ENCODE measurements at regions not wholly inside any gene's neighbourhood (a gene's known extent, or its start where the extent isn't known, plus 50 kb on each side); places are given as distances from the start of the nearest gene placed in this dataset.

DNA sequence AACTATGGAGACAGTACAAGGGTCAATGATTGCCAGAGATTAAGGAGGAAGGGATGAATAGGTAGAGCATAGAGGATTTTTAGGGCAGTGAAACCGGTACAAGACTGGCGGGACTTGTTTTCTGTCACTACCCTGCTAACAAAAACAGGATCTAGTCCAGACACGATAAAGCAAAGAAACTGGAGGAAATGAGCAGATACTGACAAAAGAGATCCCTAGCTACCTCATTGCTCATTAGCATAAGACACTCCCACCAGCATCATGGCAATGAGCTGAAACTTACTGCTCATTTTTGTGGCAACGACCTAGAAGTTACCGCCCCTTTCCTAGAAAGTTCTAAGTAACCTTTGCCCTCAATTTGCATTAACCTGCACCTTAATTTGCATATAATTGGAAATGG lies 131.2 kb downstream of the ETAA1 start:
- TF ChIP-seq, protein P1, sequence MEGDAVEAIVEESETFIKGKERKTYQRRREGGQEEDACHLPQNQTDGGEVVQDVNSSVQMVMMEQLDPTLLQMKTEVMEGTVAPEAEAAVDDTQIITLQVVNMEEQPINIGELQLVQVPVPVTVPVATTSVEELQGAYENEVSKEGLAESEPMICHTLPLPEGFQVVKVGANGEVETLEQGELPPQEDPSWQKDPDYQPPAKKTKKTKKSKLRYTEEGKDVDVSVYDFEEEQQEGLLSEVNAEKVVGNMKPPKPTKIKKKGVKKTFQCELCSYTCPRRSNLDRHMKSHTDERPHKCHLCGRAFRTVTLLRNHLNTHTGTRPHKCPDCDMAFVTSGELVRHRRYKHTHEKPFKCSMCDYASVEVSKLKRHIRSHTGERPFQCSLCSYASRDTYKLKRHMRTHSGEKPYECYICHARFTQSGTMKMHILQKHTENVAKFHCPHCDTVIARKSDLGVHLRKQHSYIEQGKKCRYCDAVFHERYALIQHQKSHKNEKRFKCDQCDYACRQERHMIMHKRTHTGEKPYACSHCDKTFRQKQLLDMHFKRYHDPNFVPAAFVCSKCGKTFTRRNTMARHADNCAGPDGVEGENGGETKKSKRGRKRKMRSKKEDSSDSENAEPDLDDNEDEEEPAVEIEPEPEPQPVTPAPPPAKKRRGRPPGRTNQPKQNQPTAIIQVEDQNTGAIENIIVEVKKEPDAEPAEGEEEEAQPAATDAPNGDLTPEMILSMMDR (IDR thresholded peaks at IDR 0.05), result no peak
- TF ChIP-seq, protein P2, sequence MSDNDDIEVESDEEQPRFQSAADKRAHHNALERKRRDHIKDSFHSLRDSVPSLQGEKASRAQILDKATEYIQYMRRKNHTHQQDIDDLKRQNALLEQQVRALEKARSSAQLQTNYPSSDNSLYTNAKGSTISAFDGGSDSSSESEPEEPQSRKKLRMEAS (IDR thresholded peaks at IDR 0.05), result no peak
- TF ChIP-seq SMC3 (IDR thresholded peaks at IDR 0.05) (no peak), POLR2A (IDR thresholded peaks at IDR 0.05; ENCODE audit: low read length) (no peak), EP300 (IDR thresholded peaks at IDR 0.05) (no peak), ESRRA (IDR thresholded peaks at IDR 0.05; ENCODE audit: borderline replicate concordance, low read length) (no peak), EHMT2 (IDR thresholded peaks at IDR 0.05; ENCODE audit: low read depth) (no peak), CHD4 (IDR thresholded peaks at IDR 0.05; ENCODE audit: borderline replicate concordance) (no peak), FOSL2 (IDR thresholded peaks at IDR 0.05) (no peak), FOSL2 (CRISPR knock-in tag; IDR thresholded peaks at IDR 0.05) (no peak), MYC (IDR thresholded peaks at IDR 0.05; ENCODE audit: borderline replicate concordance, low read length) (no peak)
- TF ChIP-seq, protein P3, sequence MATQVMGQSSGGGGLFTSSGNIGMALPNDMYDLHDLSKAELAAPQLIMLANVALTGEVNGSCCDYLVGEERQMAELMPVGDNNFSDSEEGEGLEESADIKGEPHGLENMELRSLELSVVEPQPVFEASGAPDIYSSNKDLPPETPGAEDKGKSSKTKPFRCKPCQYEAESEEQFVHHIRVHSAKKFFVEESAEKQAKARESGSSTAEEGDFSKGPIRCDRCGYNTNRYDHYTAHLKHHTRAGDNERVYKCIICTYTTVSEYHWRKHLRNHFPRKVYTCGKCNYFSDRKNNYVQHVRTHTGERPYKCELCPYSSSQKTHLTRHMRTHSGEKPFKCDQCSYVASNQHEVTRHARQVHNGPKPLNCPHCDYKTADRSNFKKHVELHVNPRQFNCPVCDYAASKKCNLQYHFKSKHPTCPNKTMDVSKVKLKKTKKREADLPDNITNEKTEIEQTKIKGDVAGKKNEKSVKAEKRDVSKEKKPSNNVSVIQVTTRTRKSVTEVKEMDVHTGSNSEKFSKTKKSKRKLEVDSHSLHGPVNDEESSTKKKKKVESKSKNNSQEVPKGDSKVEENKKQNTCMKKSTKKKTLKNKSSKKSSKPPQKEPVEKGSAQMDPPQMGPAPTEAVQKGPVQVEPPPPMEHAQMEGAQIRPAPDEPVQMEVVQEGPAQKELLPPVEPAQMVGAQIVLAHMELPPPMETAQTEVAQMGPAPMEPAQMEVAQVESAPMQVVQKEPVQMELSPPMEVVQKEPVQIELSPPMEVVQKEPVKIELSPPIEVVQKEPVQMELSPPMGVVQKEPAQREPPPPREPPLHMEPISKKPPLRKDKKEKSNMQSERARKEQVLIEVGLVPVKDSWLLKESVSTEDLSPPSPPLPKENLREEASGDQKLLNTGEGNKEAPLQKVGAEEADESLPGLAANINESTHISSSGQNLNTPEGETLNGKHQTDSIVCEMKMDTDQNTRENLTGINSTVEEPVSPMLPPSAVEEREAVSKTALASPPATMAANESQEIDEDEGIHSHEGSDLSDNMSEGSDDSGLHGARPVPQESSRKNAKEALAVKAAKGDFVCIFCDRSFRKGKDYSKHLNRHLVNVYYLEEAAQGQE (IDR thresholded peaks at IDR 0.05), result no peak
